ENCODE measurements at regions not wholly inside any gene's neighbourhood (a gene's known extent, or its start where the extent isn't known, plus 50 kb on each side); places are given as distances from the start of the nearest gene placed in this dataset.

DNA sequence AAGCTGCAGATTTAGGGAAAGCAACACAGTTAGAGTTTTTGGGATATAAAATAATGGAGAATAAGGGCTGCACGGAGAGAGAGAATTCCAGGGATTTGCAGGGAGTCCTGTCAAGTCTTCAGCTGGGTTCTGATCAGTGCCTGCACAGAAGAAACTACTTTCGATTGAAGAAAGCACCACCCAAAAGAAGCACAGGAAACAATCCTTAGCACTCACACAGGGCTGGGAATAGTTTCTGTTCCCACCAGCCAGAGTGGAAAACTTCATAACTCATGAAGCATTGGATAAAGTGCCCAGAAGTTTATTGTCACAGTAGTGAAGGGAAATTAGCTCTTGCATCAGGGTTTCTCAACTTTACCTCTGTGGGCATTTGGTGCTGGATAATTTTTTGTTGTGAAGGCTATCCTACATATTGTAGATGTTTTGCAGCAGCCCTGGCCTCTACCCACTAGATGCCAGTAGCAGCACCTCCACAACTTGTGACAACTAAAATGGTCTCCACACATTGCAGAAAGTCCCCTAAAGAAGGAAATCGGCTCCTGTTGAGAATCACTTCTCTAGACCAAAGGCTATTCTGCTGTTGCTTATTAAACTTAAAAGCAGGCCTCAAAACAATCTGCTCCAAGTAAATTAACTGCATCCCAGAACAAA lies 71.0 kb upstream of the FAM120A start:
- TF ChIP-seq POLR2A (IDR thresholded peaks at IDR 0.05) (no peak), POLR2AphosphoS5 (IDR thresholded peaks at IDR 0.05) (no peak), EP300 (IDR thresholded peaks at IDR 0.05; ENCODE audit: low read depth) (no peak)
- TF ChIP-seq, protein P1, sequence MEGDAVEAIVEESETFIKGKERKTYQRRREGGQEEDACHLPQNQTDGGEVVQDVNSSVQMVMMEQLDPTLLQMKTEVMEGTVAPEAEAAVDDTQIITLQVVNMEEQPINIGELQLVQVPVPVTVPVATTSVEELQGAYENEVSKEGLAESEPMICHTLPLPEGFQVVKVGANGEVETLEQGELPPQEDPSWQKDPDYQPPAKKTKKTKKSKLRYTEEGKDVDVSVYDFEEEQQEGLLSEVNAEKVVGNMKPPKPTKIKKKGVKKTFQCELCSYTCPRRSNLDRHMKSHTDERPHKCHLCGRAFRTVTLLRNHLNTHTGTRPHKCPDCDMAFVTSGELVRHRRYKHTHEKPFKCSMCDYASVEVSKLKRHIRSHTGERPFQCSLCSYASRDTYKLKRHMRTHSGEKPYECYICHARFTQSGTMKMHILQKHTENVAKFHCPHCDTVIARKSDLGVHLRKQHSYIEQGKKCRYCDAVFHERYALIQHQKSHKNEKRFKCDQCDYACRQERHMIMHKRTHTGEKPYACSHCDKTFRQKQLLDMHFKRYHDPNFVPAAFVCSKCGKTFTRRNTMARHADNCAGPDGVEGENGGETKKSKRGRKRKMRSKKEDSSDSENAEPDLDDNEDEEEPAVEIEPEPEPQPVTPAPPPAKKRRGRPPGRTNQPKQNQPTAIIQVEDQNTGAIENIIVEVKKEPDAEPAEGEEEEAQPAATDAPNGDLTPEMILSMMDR (IDR thresholded peaks at IDR 0.05), result peak in 3 of 5 experiments; percentile 6 to 32 (median 11)
- peak overlapping the region in 1 of 4 donors; percentile 24 for H3K27ac ChIP-seq
- no peaks in the 10 kb centered on the region for H3K36me3 ChIP-seq
- 49 to 52% methylated on average over 3 of the region's 3 CpGs for WGBS, 2 donors (ENCODE audit: low coverage in 1 of 2)
- peaks cover 0 to 3% (median 0%) of the 10 kb centered on the region in 4 donors for H3K4me1 ChIP-seq
- in situ Hi-C loops (cut with MboI; ENCODE audit: low pct_ligation_motif_present in 1 of 4, low pct_unique_long_range_greater_than_20kb in 1 of 4, low sequenced_read_pairs in 3 of 4), result no loop called here
- no peaks in the 10 kb centered on the region for H3K27me3 ChIP-seq
- H3K9me3 ChIP-seq, result no peaks in the 10 kb centered on the region
- H3K4me3 ChIP-seq, result no peak overlapping the region
- DNase-seq, result no peak
- intact Hi-C loops (cut with DNase I; ENCODE audit: low total_unique reads), result no loop called here

DNA sequence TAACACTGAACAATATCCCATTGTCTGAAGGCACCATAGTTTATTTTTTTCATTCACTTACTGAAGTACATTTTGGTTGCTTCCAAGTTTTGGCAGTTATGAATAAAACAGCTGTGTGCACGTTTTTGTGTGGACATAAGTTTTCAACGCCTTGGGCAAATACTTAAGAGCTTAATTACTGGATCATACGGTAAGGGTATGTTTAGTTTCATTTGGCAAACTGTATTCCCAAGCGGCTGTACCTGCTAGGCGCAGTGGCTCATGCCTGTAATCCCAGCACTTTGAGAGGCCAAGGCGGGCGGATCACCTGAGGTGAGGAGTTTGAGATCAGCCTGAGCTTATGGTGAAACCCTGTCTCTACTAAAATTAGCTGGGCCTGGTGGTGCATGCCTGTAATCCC lies 63.7 kb upstream of the FAM120A start:
- intact Hi-C loops (cut with DNase I; ENCODE audit: low total_unique reads) (no loop called here), in situ Hi-C loops (cut with MboI; ENCODE audit: low pct_ligation_motif_present in 1 of 4, low pct_unique_long_range_greater_than_20kb in 1 of 4, low sequenced_read_pairs in 3 of 4) (no loop called here)
- 17 to 56% methylated on average over 2 to 7 of the region's 7 CpGs for WGBS, 2 donors (ENCODE audit: low coverage in 1 of 2)
- H3K4me1 ChIP-seq, result peaks cover 0 to 43% (median 20%) of the 10 kb centered on the region in 4 donors
- no peaks in the 10 kb centered on the region for H3K27me3 ChIP-seq
- TF ChIP-seq, protein P1 (IDR thresholded peaks at IDR 0.05), result no peak
- TF ChIP-seq POLR2AphosphoS5 (IDR thresholded peaks at IDR 0.05), result peak in 2 of 3 donors; percentile 42 to 62
- TF ChIP-seq POLR2A (IDR thresholded peaks at IDR 0.05), result peak; percentile 44
- peak; percentile 51 for TF ChIP-seq EP300 (IDR thresholded peaks at IDR 0.05; ENCODE audit: low read depth)
- no peak overlapping the region for H3K4me3 ChIP-seq
- H3K9me3 ChIP-seq, result no peaks in the 10 kb centered on the region
- peak overlapping the region; percentile 70 to 84 (median 80) for H3K27ac ChIP-seq
- peak; percentile 62 for DNase-seq
- no peaks in the 10 kb centered on the region for H3K36me3 ChIP-seq

DNA sequence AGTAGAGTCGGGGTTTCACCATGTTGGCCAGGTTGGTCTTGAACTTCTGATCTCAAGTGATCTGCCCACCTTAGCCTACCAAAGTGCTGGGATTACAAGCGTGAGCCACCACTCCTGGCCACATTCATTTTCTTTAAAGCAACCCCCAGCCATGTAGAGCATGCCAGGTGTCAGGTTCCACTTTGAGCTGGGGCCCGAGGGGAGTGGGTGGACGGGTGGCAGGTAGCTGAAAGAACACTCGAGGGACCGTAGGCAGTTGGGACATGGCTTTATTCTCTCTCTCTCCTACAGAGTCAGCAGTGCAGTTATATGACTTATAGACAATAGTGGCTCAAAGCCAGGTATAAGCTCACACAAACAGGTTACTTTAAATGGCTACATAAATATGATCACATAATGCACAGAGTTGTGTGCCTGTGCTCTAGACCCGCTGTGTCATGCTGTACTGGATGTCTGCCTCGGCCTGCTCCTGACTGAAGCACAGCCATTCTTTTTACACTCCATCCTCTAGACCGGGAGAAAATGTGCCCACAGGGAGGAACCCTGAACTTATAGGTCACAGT lies 60.5 kb upstream of the FAM120A start:
- Histone ChIP-seq H3K4me1 (peaks cover 0 to 36% (median 20%) of the 10 kb centered on the region in 4 donors), H3K4me3 (no peak overlapping the region), H3K27ac (peak overlapping the region; percentile 60 to 80 (median 78)), H3K9me3 (no peaks in the 10 kb centered on the region), H3K27me3 (no peaks in the 10 kb centered on the region), H3K36me3 (no peaks in the 10 kb centered on the region)
- intact Hi-C loops (cut with DNase I; ENCODE audit: low total_unique reads), result no loop called here
- TF ChIP-seq, protein P1 (IDR thresholded peaks at IDR 0.05), result no peak
- TF ChIP-seq POLR2AphosphoS5 (IDR thresholded peaks at IDR 0.05) (peak in 1 of 3 donors; percentile 22), EP300 (IDR thresholded peaks at IDR 0.05; ENCODE audit: low read depth) (no peak), POLR2A (IDR thresholded peaks at IDR 0.05) (peak; percentile 18)
- 46 to 54% methylated on average over 3 to 9 of the region's 9 CpGs for WGBS, 2 donors (ENCODE audit: low coverage in 1 of 2)
- in situ Hi-C loops (cut with MboI; ENCODE audit: low pct_ligation_motif_present in 1 of 4, low pct_unique_long_range_greater_than_20kb in 1 of 4, low sequenced_read_pairs in 3 of 4), result no loop called here
- DNase-seq, result peak; percentile 38

DNA sequence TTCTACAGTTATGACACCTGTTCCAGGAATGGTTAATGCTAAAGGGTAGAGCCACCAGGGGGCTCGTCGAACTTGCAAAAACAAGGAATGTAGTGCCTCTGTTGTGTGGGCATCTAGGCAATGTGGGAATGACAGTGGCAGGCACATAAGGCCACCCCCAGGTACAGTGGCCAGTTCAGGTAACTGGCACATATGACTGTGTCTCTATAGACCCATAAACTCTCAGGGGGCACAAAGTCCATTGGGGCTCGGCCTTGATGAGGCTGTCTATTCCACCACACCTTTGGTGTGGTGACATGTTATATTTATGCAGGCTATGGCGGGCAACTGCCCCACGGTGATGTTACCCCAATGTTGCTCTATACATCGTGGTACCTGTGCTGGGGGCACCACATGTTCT lies 59.6 kb upstream of the FAM120A start:
- H3K9me3 ChIP-seq, result no peaks in the 10 kb centered on the region

More for the DNA sequence above, 59.6 kb upstream of the FAM120A start:
- Histone ChIP-seq H3K36me3 (no peaks in the 10 kb centered on the region), H3K4me3 (no peak overlapping the region), H3K27me3 (no peaks in the 10 kb centered on the region), H3K27ac (peak overlapping the region; percentile 60 to 80 (median 78)), H3K4me1 (peaks cover 0 to 35% (median 20%) of the 10 kb centered on the region in 4 donors)
- in situ Hi-C loops (cut with MboI; ENCODE audit: low pct_ligation_motif_present in 1 of 4, low pct_unique_long_range_greater_than_20kb in 1 of 4, low sequenced_read_pairs in 3 of 4), result no loop called here
- 51% methylated on average over 6 of the region's 6 CpGs; no CpG with 5 or more reads in 1 of the 2 donors for WGBS, 2 donors (ENCODE audit: low coverage in 1 of 2)
- peak; percentile 85 for DNase-seq
- TF ChIP-seq, protein P1 (IDR thresholded peaks at IDR 0.05), result peak in 2 of 5 experiments; percentile 45 to 58
- TF ChIP-seq POLR2AphosphoS5 (IDR thresholded peaks at IDR 0.05), result peak in 2 of 3 donors; percentile 69 to 75
- TF ChIP-seq POLR2A (IDR thresholded peaks at IDR 0.05), result peak; percentile 62
- no peak for TF ChIP-seq EP300 (IDR thresholded peaks at IDR 0.05; ENCODE audit: low read depth)
- intact Hi-C loops (cut with DNase I; ENCODE audit: low total_unique reads), result no loop called here
